ENCODE measurements at regions not wholly inside any gene's neighbourhood (a gene's known extent, or its start where the extent isn't known, plus 50 kb on each side); places are given as distances from the start of the nearest gene placed in this dataset.
A peak's percentile ranks its signal among the peaks of the same experiment; 100 is the strongest.

- TF ChIP-seq, protein P1, sequence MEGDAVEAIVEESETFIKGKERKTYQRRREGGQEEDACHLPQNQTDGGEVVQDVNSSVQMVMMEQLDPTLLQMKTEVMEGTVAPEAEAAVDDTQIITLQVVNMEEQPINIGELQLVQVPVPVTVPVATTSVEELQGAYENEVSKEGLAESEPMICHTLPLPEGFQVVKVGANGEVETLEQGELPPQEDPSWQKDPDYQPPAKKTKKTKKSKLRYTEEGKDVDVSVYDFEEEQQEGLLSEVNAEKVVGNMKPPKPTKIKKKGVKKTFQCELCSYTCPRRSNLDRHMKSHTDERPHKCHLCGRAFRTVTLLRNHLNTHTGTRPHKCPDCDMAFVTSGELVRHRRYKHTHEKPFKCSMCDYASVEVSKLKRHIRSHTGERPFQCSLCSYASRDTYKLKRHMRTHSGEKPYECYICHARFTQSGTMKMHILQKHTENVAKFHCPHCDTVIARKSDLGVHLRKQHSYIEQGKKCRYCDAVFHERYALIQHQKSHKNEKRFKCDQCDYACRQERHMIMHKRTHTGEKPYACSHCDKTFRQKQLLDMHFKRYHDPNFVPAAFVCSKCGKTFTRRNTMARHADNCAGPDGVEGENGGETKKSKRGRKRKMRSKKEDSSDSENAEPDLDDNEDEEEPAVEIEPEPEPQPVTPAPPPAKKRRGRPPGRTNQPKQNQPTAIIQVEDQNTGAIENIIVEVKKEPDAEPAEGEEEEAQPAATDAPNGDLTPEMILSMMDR (IDR thresholded peaks at IDR 0.05): no peak
- peak in 3 of 4 donors; percentile 27 to 50 (median 36) for TF ChIP-seq POLR2AphosphoS5 (IDR thresholded peaks at IDR 0.05)
- TF ChIP-seq POLR2A (IDR thresholded peaks at IDR 0.05): no peak
Measured at GRCh38 chr6:14921170-14921569, 324.7 kb upstream of the JARID2 start.

Data from sigmoid colon (tissue), 4 donors.